K562 (cell line): ENCODE measurements at regions not wholly inside any gene's neighbourhood (a gene's known extent, or its start where the extent isn't known, plus 50 kb on each side); places are given as distances from the start of the nearest gene placed in this dataset.
"Not testable (repeated sequence)": the region's sequence is repeated elsewhere in the genome, so short reads cannot be mapped to it uniquely, and the experiment has no call there.

Source experiments
- HNRNPH1 ChIP-seq: fragments of 200-400 bp; formaldehyde crosslinking; optimal IDR thresholded peaks from 2 replicates; pipeline ENCODE3; 2017; ENCODE audit warnings: low read depth, mild to moderate bottlenecking, low read length, moderate library complexity
- POLR2AphosphoS5 ChIP-seq: IDR thresholded peaks from 2 replicates; pipeline ENCODE4 v1.6.1; 2011; ENCODE audit warnings: mild to moderate bottlenecking, low read depth, low read length, moderate library complexity; ENCODE audit not compliant: control insufficient read depth, insufficient read depth
- ZKSCAN3 ChIP-seq: fragments of 250-450 bp; sonication (Bioruptor Pico); IDR thresholded peaks from 2 replicates; pipeline ENCODE4 v1.4.0; 2020
- TF ChIP-seq, protein P1 (sequence below): conservative IDR thresholded peaks from 2 replicates; pipeline ENCODE4 v1.6.1; 2011; ENCODE audit warnings: low read depth, mild to moderate bottlenecking, low read length; ENCODE audit not compliant: control insufficient read depth
- TF ChIP-seq, protein P2 (sequence below): fragments of 450-650 bp; IDR thresholded peaks from 2 replicates; pipeline ENCODE4 v1.6.1; 2016; ENCODE audit warnings: borderline replicate concordance
- TF ChIP-seq, protein P3 (sequence below): fragments of 250-450 bp; sonication (Bioruptor Pico); IDR thresholded peaks from 2 replicates; pipeline ENCODE4 v1.4.0; 2020; ENCODE audit warnings: mild to moderate bottlenecking, moderate library complexity
- TF ChIP-seq, protein P4 (sequence below): fragments of 450-650 bp; formaldehyde crosslinking; IDR thresholded peaks from 2 replicates; pipeline ENCODE4 v1.4.0; 2022; ENCODE audit warnings: missing genetic modification characterization

DNA sequence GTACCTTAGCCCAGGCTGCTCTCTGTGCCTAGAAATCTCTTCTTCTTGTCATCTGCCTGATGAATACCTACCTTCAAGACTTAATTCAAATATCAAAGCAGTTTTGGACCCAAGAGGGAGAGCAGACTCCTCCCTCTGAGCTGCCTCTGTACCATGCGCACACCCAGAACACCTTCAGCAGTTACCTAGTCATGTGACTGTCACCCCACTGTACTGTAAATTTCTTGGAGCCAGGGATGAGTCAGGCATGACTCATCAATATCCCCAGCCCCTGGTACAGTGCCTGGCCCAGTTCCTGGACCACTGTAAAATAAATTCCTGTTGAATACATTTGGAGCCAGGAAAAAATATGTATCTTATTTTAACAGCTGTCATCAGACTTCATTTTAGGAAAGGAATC lies 111.7 kb downstream of the KBTBD2 start:
- TF ChIP-seq ZKSCAN3 (CRISPR knock-in tag); POLR2AphosphoS5; HNRNPH1: not testable (repeated sequence)
- TF ChIP-seq, protein P1, sequence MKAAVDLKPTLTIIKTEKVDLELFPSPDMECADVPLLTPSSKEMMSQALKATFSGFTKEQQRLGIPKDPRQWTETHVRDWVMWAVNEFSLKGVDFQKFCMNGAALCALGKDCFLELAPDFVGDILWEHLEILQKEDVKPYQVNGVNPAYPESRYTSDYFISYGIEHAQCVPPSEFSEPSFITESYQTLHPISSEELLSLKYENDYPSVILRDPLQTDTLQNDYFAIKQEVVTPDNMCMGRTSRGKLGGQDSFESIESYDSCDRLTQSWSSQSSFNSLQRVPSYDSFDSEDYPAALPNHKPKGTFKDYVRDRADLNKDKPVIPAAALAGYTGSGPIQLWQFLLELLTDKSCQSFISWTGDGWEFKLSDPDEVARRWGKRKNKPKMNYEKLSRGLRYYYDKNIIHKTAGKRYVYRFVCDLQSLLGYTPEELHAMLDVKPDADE = not testable (repeated sequence)
- TF ChIP-seq, protein P2, sequence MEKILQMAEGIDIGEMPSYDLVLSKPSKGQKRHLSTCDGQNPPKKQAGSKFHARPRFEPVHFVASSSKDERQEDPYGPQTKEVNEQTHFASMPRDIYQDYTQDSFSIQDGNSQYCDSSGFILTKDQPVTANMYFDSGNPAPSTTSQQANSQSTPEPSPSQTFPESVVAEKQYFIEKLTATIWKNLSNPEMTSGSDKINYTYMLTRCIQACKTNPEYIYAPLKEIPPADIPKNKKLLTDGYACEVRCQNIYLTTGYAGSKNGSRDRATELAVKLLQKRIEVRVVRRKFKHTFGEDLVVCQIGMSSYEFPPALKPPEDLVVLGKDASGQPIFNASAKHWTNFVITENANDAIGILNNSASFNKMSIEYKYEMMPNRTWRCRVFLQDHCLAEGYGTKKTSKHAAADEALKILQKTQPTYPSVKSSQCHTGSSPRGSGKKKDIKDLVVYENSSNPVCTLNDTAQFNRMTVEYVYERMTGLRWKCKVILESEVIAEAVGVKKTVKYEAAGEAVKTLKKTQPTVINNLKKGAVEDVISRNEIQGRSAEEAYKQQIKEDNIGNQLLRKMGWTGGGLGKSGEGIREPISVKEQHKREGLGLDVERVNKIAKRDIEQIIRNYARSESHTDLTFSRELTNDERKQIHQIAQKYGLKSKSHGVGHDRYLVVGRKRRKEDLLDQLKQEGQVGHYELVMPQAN = not testable (repeated sequence)
- TF ChIP-seq, protein P3, sequence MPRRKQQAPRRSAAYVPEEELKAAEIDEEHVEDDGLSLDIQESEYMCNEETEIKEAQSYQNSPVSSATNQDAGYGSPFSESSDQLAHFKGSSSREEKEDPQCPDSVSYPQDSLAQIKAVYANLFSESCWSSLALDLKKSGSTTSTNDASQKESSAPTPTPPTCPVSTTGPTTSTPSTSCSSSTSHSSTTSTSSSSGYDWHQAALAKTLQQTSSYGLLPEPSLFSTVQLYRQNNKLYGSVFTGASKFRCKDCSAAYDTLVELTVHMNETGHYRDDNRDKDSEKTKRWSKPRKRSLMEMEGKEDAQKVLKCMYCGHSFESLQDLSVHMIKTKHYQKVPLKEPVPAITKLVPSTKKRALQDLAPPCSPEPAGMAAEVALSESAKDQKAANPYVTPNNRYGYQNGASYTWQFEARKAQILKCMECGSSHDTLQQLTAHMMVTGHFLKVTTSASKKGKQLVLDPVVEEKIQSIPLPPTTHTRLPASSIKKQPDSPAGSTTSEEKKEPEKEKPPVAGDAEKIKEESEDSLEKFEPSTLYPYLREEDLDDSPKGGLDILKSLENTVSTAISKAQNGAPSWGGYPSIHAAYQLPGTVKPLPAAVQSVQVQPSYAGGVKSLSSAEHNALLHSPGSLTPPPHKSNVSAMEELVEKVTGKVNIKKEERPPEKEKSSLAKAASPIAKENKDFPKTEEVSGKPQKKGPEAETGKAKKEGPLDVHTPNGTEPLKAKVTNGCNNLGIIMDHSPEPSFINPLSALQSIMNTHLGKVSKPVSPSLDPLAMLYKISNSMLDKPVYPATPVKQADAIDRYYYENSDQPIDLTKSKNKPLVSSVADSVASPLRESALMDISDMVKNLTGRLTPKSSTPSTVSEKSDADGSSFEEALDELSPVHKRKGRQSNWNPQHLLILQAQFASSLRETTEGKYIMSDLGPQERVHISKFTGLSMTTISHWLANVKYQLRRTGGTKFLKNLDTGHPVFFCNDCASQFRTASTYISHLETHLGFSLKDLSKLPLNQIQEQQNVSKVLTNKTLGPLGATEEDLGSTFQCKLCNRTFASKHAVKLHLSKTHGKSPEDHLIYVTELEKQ (CRISPR knock-in tag) = not testable (repeated sequence)
- TF ChIP-seq, protein P4, sequence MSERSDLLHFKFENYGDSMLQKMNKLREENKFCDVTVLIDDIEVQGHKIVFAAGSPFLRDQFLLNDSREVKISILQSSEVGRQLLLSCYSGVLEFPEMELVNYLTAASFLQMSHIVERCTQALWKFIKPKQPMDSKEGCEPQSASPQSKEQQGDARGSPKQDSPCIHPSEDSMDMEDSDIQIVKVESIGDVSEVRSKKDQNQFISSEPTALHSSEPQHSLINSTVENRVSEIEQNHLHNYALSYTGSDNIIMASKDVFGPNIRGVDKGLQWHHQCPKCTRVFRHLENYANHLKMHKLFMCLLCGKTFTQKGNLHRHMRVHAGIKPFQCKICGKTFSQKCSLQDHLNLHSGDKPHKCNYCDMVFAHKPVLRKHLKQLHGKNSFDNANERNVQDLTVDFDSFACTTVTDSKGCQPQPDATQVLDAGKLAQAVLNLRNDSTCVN (CRISPR knock-in tag) = not testable (repeated sequence)
